Large intestine (tissue), 3 donors: ENCODE measurements at regions not wholly inside any gene's neighbourhood (a gene's known extent, or its start where the extent isn't known, plus 50 kb on each side); places are given as distances from the start of the nearest gene placed in this dataset.

Experiments
- DNase-seq, 2 donors: peaks; one replicate each; pipeline versions ENCODE4 v3.0.0 to v3.0.0-alpha.2; 2013
- H3K27ac ChIP-seq: one replicate; pipeline ENCODE4 v1.5.1; 2013; ENCODE audit warnings: low read length
- H3K27me3 ChIP-seq: 2 replicates; pipeline ENCODE4 v1.6.1; 2013; ENCODE audit warnings: low read length; ENCODE audit not compliant: control insufficient read depth, insufficient read depth
- H3K36me3 ChIP-seq: 2 replicates; pipeline ENCODE4 v1.6.1; 2013; ENCODE audit warnings: low read length; ENCODE audit not compliant: control insufficient read depth, insufficient read depth
- H3K4me1 ChIP-seq: one replicate; pipeline ENCODE4 v1.6.1; 2013; ENCODE audit warnings: low read length; ENCODE audit not compliant: control insufficient read depth, insufficient read depth
- H3K4me3 ChIP-seq: one replicate; pipeline ENCODE4 v1.5.1; 2013; ENCODE audit warnings: low read length
- H3K9me3 ChIP-seq: one replicate; pipeline ENCODE4 v1.6.1; 2013; ENCODE audit warnings: mild to moderate bottlenecking, low read depth, low read length, moderate library complexity; ENCODE audit not compliant: control insufficient read depth
- WGBS: methylation state at CpG from one replicate; pipeline ENCODE4 v1.1.5; 2013; ENCODE audit warnings: low lambda C conversion rate; ENCODE audit not compliant: insufficient coverage; 5-methylcytosine and 5-hydroxymethylcytosine counted together

DNA sequence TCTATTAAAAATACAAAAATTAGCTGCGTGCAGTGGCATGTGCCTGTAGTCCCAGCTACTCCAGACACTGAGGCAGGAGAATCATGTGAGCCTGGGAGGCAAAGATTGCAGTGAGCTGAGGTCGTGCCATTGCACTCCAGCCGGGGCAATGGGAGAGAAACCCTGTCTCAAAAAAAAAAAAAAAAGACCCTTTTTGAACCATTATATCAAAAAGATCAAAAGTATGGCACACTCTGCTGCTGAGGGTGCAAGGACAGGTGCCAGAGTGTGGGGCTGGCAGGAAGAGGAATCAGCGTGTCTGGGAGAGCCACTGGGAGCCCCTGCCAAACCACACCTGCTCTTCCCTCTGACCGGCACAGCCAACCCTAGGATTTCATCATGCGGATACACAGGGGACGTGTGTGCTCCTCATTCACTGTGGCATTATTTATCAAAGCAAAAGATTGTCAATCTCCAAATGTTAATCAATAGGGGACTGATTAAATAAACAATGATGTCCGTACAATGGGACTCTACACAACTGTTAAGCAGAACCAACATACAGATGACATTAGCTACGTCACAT, 147.3 kb upstream of the TLE3 start:
- no peaks in the 10 kb centered on the region for H3K36me3 ChIP-seq
- no peaks in the 10 kb centered on the region for H3K4me1 ChIP-seq
- no peaks in the 10 kb centered on the region for H3K9me3 ChIP-seq
- H3K27ac ChIP-seq = no peak overlapping the region
- peaks cover 3% of the 10 kb centered on the region for H3K27me3 ChIP-seq
- no peak overlapping the region for H3K4me3 ChIP-seq
- no peak for DNase-seq
- no CpG with 5 or more reads among the region's 9 CpGs for WGBS

DNA sequence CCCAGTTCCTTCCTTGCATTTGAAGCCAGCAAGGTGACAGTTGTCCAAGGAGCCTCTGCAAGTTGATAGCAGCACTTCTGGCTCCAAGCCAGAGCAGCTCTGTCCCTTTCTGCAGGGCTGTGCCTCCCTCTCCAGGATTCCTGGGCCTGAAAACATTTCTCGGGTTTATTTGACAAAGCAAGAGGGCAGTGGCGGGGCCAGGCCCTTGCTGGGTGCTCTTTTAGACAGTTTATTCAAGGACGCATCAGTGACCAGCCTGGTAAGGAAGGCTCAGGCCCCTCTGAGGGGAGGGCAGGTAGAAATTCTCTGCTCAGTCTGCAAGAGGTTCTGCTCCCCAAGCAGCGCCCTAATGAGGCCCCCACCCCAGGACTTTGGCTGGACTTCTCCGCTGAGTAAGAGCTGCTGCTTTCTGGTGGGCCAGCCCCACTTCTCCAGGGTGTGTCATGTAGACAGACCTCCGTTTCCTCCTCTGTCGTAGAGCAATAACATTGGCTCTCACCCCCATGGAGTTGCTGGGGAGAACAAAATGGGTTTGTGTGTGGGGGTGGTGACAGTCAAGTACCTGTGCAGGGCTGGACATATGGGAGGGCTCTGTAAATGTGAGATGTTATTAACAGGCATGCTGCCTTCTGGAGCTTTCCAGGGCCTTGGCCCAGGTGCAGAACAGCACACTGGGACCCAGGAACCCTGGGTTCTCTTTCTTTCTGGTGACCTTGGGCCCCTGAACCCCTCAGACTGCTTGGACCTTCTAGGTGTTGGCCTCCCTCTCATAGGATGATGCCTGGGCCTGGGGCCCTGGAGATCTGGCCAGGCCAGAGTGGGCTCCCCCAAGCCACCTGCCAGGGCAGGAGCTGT, 146.2 kb upstream of the TLE3 start:
- no CpG with 5 or more reads among the region's 7 CpGs for WGBS
- no peaks in the 10 kb centered on the region for H3K9me3 ChIP-seq
- no peaks in the 10 kb centered on the region for H3K36me3 ChIP-seq
- peak in 1 of 2 donors; percentile 63 for DNase-seq
- H3K4me3 ChIP-seq = no peak overlapping the region
- no peak overlapping the region for H3K27ac ChIP-seq
- H3K27me3 ChIP-seq = peaks cover 3% of the 10 kb centered on the region
- no peaks in the 10 kb centered on the region for H3K4me1 ChIP-seq

DNA sequence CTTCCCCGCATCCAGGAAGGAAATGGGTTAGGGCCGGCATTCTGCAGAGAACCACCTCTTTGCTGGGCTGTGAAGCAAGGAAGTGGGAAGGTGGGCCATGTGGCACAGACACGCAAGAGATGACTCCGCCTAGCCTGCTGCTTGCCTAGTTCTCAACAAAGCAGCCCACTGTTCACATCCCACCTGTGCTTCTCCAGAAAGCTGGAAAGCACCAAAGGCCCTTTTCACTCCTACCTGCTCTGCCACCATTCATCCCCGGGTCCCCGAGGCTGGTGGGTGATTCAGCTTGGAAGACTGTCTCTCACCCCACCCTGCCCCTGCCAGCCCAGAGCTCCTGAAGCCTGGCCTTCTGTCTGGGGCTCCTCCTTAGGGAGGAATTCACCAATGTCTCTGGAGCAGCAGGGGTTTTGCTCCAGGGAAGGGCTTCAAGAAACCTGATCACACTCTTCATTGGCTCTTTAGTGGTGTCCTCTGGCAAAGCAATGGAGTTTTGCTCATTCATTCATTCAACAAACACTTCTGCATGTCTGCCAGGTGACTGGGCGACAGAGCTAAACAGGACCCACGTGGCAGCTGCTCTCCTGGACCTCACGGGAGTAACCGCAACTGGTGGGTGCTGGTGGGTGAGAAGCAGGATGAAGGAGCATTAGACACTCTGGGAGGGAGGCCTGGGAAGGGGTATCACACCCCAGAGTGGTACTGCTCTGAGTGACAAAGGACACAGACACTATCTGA, 145.4 kb upstream of the TLE3 start:
- DNase-seq = no peak
- no CpG with 5 or more reads among the region's 10 CpGs for WGBS
- H3K4me3 ChIP-seq = no peak overlapping the region
- no peaks in the 10 kb centered on the region for H3K9me3 ChIP-seq
- H3K27me3 ChIP-seq = peaks cover 3% of the 10 kb centered on the region
- no peaks in the 10 kb centered on the region for H3K36me3 ChIP-seq
- no peaks in the 10 kb centered on the region for H3K4me1 ChIP-seq
- no peak overlapping the region for H3K27ac ChIP-seq

DNA sequence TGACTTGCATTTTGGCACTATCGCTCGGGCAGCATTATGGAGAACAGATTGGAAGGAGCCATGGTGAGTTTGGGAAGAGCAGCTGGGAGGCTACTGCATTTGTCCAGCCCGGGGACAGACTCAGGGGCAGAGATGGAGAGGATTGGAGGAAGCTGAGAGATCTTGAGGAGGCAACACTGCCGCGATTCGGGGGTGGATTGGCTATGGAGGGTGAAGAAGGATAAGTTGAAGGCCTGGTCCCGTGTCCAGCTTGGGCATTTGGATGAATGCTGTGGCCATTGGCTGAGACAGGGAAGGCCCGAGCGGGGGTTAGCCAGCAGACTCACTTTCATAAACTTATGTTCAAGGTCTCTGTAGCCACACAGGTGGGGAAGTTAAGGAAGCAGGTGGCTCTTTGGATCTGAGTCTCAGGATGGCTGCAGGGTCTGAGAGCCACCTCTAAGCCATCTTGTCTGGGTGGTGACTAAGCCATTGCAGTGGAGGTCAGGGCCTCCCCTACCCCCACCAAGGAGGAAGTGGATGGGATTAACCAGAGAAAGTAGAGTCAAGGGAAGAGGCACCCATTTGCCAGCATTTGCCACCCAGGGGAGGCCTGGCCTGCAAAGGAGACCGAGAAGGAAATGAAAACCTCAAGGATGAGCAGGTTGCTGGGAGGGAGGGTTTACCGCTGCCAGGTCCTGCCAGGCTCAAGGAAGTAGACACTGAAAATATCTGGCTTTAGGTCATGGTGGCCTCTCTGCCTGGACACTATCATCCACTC, 144.0 kb upstream of the TLE3 start:
- Histone ChIP-seq H3K4me1 (no peaks in the 10 kb centered on the region), H3K27me3 (peaks cover 3% of the 10 kb centered on the region), H3K27ac (no peak overlapping the region), H3K9me3 (no peaks in the 10 kb centered on the region), H3K4me3 (no peak overlapping the region), H3K36me3 (no peaks in the 10 kb centered on the region)
- no CpG with 5 or more reads among the region's 11 CpGs for WGBS
- no peak for DNase-seq

DNA sequence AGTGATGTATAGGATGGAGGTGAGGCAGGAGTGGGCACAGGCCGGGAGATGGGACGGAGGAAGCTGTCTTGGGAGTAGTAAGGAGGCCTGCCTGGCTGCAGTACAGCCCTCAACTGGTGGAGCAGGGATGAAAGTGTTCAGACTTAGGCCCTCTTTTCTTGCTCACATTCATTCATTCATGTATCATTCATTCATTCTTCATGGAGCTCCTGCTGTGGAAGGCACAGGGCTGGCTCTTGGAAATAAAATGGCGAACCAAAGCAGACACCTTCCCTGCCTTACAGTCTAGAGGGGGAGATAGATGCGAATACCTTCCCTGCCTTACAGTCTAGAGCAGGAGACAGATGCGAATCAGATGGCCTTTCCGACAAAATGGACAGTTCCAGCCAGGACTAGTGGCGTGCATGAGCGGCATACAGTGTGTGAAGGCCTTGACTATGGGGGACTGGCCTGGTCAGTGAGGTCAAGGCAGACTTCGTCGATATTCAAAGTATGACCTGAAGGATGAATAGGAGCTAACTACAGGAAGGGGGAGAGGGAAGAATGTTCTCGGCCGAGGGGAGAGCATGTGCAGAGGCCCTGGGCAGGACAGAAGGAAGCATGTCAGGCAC, 143.2 kb upstream of the TLE3 start:
- no peaks in the 10 kb centered on the region for H3K4me1 ChIP-seq
- H3K27ac ChIP-seq = no peak overlapping the region
- DNase-seq = no peak
- peaks cover 3% of the 10 kb centered on the region for H3K27me3 ChIP-seq
- H3K9me3 ChIP-seq = no peaks in the 10 kb centered on the region
- WGBS = no CpG with 5 or more reads among the region's 12 CpGs
- H3K4me3 ChIP-seq = no peak overlapping the region
- H3K36me3 ChIP-seq = no peaks in the 10 kb centered on the region

DNA sequence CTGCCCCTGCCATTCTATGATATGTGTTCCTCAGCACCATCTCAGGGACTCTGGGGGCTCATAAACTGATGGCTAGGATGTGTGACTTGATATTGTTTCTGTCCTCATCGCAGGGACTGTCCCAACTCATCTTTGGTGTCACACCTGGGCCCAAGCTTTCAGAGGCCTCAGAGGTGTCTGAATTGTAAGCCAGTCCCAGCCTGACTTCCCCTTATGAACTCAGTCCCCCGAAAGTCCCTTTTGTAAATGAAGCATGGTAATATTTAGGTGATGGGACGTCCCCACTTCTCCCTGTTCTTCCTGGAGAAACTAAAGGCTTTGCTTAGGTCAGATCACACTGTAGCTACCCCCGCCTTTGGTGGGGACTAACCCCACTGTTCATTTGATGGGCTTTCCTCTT, 142.4 kb upstream of the TLE3 start:
- H3K4me3 ChIP-seq = no peak overlapping the region
- no CpG with 5 or more reads among the region's 4 CpGs for WGBS
- H3K36me3 ChIP-seq = no peaks in the 10 kb centered on the region
- no peaks in the 10 kb centered on the region for H3K9me3 ChIP-seq
- H3K27ac ChIP-seq = no peak overlapping the region
- no peak for DNase-seq
- no peaks in the 10 kb centered on the region for H3K4me1 ChIP-seq
- H3K27me3 ChIP-seq = peaks cover 3% of the 10 kb centered on the region

DNA sequence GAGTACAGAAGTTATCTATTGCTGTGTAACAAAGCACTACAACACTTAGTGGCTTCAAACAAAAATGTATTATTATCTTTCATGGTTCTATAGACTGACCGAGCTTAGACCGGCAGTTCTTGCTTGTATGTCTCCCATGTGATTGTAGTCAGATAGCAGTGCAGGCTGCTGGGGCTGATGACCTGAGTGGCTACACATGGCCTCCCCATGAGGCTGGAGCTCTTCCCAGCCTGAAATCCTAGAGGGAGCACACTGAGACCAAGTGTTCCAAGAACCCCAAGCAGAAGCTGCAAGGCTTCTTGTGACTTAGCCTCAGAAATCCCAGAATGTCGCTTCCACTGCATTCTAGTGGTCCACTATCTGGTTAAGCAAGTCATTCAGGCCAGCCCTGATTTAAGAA, 141.2 kb upstream of the TLE3 start:
- no peak for DNase-seq
- Histone ChIP-seq H3K4me1 (no peaks in the 10 kb centered on the region), H3K36me3 (no peaks in the 10 kb centered on the region), H3K27me3 (peaks cover 3% of the 10 kb centered on the region), H3K4me3 (no peak overlapping the region), H3K27ac (no peak overlapping the region), H3K9me3 (no peaks in the 10 kb centered on the region)
- no CpG with 5 or more reads among the region's 3 CpGs for WGBS

DNA sequence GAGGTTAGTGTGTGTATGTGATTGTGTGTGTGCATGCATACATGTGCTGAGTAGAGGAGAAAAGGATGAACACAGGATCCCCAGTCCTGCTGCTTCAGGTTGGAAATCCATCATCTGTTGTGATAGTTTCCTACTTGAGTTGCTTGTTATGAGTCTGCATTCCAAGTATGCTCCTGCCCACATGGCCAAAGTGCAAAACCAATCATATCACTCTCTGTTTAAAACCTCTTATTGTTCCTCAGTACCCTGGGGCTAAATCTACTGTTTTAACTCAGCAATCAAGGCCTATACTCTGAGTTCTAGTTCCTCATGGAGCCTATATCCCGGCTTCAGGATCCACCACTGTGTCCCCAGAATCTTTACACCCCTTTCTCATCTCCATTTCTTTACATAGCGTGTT, 139.9 kb upstream of the TLE3 start:
- H3K9me3 ChIP-seq = peaks cover 4% of the 10 kb centered on the region
- no peaks in the 10 kb centered on the region for H3K36me3 ChIP-seq
- no peaks in the 10 kb centered on the region for H3K4me1 ChIP-seq
- no peak overlapping the region for H3K4me3 ChIP-seq
- peaks cover 3% of the 10 kb centered on the region for H3K27me3 ChIP-seq
- DNase-seq = no peak
- no peak overlapping the region for H3K27ac ChIP-seq
- no CpG with 5 or more reads among the region's 2 CpGs for WGBS

DNA sequence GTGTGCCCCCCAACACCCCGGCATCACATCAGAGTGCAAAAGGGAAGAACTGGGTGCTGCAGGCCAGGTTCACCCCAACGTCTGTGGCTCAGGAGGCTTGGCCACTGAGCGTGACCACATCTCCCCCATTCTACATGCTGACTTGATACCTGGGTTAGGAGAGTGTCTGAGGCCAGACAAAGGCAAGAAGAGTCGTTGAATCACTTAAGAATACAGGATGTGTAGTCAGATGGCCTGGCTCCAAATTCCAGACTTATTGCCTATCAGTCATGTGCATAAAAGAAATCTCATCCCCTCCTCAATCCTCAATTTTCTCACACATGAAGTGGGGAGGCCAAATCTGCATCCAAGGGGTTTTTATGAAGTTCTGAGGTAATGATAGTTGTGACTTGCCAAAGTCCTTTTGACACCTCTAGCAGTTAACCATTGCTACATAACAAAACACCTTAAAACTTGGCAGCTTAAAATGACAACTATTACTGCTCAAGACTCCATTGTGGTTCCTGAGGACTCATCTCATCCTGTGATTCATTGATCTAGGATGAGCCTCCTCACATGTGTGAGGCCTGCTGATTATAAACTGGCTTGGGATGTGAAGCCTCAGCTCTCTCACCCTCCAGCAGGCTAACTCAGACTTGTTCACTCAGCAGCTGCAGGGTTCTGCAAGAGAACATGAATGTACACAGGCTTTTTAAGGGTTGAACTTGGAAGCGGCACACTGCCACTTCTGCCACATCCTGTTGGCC, 138.8 kb upstream of the TLE3 start:
- no peak overlapping the region for H3K27ac ChIP-seq
- WGBS = no CpG with 5 or more reads among the region's 5 CpGs
- H3K4me1 ChIP-seq = no peaks in the 10 kb centered on the region
- no peak for DNase-seq
- H3K36me3 ChIP-seq = no peaks in the 10 kb centered on the region
- peaks cover 3% of the 10 kb centered on the region for H3K27me3 ChIP-seq
- H3K9me3 ChIP-seq = peaks cover 4% of the 10 kb centered on the region
- H3K4me3 ChIP-seq = no peak overlapping the region
